HG03565 (cell line): ENCODE measurements at regions not wholly inside any gene's neighbourhood (a gene's known extent, or its start where the extent isn't known, plus 50 kb on each side); places are given as distances from the start of the nearest gene placed in this dataset.
"Not testable (repeated sequence)": the region's sequence is repeated elsewhere in the genome, so short reads cannot be mapped to it uniquely, and the experiment has no call there.

Source experiments
- ATAC-seq: cut with Tn5 transposase; IDR thresholded peaks from one replicate; pipeline ENCODE4 v1.9.1; 2021; ENCODE audit warnings: mild to moderate bottlenecking, moderate library complexity; ENCODE audit not compliant: unreplicated experiment

DNA sequence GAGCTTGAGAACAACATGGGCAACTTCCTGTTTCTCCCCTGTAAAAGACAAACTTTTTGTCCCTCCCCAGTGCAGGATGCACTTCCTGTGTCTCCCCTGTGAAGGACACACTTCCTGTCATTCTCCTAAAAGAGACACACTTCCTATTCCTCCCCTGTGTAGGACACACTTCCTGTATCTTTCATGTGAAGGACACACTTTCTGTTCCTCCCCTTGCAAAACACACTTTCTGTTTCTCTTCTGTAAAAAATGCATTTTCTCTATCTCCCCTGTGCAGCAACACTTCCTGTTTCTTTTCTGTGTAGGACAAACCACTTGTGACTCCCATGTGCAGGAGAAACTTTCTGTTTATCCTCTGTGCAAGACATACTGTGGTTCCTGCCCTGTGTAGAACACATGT lies 488.6 kb upstream of the USP9Y start:
- no peak for ATAC-seq

DNA sequence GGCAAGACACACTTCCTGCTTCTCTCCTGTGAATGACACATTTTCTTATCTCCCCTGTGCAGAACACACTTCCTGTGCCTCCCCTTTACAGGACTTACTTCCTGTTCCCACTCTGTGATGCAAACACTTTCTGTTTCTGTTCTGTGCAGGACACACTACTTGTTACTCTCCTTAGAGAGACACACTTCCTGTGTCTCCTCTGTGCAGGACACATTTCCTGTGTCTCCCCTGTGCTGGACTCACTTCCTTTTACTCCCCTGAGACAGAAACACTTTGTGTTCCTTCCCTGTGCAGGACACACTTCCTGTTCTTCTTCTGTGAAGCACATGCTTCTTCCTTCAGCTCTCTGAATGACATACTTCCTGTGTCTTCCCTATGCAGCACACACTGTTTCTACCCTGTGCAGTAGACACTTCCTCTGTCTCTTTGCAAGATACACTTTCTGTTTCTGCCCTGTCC lies 485.4 kb upstream of the USP9Y start:
- ATAC-seq: no peak

DNA sequence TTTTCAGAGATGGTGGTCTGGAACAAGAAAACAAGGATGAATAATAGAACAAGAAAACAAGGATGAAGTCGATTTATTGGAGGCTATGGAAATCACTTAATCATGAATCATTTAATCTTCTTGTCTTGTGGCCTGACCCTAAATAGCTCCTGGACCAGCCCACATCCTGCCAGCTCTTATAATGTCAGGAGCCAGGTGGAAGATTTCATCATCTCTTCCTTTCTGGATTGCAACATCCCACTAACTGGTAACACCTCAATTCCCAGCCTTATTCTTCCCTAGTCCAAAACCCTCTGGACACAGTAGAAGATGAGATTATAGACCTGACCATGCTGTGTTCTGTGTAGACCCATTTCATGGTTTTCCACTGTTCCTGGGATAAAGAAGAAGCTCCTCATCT lies 470.1 kb upstream of the USP9Y start:
- no peak for ATAC-seq

DNA sequence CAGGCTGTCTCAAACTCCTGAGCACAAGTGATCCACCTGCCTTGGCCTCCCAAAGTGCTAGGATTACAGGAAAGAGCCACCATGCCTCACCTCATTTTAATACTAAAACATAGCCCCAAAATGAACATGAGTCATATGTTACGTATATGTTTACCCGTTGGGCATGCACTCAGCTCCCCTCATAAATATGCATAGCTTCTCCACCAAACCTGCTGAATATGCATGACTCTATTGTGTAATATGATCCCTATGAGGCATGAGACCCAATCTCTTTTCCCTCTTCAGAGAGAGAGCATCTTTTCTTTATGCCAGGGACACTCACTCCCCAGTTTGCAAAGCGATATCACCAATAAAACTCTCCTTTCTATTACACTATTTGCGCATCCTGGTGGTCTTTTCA lies 464.6 kb upstream of the USP9Y start:
- ATAC-seq: no peak

DNA sequence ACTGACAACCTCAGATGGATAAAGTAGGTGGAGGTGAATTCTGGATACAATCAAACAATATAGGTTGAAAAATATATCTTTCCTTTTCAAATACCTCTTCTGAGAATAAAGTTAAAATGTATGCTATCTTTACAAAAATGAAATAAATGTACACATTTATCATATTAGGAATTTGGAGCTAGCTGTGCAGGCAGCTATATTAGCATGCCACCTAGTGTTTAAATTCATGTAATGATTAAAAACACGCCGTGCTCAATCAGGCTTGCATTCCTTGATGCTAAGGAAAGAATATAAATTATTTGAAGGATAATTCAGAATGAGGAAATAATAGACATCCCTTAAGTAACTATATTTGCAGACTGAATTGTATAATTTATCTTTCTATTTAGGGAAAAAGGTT lies 460.7 kb upstream of the USP9Y start:
- not testable (repeated sequence) for ATAC-seq

DNA sequence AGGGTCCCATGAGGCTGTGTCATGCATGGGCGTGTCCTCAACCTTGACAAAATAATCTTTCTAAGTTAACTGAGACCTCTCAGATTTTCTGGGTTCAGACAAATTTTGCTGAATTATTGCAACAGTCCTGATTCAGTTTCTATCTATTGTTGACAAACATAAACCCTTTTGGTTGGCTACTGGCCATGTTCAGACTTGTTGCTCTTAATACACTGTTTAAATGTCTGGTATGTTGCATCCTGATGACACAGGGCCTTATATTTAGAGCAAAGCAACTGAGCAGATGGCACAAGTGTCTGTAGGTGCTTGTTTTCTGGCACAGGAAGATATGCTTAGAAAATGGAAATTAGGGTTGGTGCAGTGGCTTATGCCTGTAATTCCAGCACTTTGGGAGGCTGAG lies 456.9 kb upstream of the USP9Y start:
- ATAC-seq: no peak

DNA sequence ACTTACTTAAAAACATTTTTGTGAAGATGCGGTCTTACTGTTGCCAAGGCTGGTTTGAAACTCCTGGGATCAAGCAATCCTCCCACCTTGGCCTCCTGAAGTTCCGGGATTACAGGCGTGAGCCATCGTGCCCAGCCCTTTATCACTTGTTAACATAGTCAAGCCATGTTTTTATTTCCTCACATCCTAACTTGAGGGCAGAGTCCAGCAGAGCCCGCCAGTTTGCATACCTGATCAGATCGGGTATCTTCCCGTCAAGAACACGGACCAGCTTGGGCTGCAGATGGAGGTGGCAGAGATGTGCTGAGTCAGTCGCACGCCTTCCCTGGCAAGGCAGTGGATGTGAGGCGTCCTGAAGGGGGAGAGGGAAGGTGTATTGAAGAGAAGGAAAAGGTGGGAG lies 447.3 kb upstream of the USP9Y start:
- no peak for ATAC-seq

DNA sequence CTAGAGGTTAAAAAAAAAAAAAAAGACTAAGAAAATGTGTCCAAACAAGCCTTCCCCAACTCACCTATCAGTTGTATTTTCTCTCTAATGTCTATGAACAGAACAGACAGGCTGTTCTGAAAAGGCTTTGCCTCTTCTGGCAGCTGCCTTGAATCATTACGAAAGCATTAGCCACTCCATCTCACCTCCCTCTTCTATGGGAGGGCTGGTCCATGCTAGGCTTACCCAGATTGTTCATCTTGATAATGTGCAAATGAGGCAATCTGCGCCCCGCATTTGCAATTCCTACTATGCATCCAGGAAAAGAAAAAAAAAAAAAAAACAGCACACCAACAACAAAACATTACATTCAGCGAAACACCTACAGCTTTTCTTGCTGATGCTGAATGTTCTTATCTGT lies 429.9 kb upstream of the USP9Y start:
- no peak for ATAC-seq

DNA sequence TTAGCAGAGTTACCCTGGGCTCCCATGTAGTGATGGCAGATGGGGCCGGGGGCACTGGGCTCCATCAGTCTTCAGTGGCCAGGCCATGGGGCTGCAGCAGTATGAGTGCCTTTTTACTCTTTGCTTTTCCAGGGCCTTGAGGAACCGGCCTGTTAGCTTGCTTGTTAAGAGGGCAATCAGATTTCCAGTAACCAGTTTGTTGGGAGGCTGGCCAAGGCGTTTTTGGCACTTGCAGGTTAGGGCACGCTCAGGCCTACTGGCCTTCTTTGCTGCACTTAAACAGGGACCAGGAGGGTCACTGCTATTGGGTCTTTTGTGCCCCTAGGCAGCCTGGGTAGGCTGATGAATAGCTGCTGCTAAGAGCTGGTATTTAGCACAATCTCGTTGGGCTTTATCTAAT lies 415.4 kb upstream of the USP9Y start:
- ATAC-seq: no peak

DNA sequence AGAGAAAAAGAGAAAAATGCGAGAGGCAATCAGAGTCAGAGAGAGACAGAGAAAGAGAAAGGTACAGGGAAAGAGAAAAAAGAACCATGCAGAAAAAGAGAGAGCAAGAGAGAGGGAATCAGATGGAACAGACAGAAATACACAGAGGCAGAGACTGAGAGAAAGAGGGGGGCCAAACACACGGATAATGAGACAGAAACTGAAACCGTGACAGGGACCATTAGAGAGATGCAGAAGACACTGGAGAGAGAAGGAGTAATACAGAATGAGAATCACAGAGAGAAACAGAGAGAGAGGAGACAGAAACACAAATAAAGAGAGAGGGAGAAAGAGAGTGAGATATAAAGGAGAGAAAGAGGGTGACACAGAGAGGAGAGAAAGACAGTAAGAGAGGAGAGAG lies 412.1 kb upstream of the USP9Y start:
- ATAC-seq: no peak

DNA sequence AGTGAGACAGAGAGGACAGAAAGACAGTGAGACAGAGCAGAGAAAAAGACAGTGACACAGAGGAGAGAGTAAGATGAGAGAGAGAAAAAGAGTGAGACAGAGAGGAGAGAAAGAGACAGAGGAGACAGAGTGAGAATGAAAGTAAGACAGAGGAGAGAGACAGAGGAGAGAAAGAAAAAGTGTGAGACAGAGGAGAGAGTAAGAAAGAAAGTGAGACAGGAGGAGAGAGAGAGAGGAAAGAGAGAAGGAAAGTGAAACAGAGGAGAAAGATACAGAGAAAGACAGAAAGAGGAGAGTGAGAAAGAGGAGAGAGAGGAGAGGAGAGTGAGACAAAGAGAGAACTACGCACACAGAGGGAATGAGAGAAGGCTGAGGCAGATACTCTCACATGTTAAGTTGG lies 411.6 kb upstream of the USP9Y start:
- ATAC-seq: no peak

DNA sequence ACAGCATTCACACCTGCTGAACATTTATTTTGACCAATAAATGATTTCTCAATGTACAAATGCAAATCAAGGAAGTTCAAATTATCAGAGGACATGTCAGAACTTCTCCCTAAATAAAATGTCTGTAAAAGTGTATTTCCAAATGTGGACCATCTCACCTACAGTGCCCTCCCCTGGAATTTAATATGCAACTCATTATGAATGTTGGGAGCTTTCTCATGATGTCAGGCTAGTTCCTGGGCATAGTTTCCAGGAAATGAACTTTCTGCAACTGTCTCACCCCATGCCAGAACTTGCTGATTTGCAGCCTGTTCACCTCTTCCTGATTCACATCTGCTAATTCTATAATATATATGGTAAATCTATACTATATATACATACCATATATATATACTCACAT lies 408.5 kb upstream of the USP9Y start:
- ATAC-seq: no peak

DNA sequence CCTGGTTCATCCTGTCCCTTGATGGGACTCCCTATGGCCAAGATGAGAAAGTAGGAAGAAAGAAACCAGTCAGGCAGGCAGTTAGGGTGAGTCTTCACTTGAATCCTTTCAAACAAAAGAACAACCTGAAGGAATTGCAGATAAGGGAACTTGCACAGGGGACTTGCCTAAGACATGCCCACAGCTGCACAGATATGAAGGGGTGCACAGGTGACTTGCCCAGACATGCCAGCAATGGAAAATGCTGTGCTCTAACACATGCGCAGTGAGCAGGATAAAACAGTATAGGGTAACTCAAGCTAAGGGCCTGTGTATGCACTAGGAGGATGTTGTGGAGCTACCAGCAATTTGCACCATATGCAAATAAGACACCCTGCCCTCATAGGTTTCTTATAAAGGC lies 404.6 kb upstream of the USP9Y start:
- ATAC-seq: no peak

DNA sequence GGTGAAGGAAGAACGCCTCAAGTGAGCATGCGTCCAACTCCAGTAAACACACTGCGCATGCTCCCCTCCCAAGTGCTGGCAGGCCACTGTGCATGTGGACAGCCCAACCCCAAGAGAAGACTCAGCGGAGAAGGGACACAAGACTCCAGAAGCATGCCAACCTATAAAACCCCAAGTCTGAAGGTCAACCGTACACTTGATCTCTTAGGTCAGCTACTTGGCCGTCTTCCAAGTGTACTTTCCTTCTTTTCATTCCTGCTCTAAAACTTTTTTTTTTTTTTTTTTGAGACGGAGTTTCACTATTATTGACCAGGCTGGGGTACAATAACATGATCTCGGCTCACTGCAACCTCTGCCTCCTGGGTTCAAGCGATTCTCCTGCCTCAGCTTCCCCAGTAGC lies 401.2 kb upstream of the USP9Y start:
- ATAC-seq: not testable (repeated sequence)

DNA sequence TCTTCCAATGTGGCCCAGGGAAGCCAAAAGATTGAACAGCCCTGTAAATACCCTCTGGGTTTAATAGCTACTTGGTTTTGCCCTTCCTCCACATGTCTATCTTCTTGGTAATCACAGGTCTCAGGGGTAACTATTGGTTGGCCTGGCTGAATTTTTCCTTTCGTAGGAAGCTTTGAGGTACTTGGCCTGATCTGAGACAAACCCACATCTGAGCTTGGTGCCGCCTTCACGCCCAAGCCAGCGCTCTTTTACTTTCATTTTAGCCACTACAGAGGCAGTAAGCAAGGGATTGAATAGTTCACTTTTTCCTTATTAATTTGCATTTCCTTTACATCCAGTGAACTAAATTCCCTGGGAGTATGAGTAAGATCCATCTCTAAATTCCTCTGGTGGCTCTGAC lies 397.6 kb upstream of the USP9Y start:
- no peak for ATAC-seq

DNA sequence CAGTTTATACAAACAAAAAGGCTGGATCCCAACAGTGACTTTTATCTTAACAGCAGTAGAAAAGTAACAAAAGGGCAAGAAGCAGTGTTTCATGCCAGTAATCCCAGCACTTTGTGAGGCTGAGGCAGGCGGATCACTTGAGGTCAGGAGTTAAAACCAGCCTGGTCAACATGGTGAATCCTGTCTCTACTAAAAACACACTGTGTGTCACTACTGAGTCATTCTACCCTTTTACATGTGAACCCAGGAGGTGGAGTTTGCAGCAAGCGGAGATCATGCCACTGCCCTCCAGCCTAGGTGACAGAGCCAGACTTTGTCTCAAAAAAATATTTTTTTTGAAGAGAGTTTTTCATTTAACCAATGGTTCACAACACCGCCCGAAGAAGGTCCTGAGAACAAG lies 395.6 kb upstream of the USP9Y start:
- no peak for ATAC-seq

DNA sequence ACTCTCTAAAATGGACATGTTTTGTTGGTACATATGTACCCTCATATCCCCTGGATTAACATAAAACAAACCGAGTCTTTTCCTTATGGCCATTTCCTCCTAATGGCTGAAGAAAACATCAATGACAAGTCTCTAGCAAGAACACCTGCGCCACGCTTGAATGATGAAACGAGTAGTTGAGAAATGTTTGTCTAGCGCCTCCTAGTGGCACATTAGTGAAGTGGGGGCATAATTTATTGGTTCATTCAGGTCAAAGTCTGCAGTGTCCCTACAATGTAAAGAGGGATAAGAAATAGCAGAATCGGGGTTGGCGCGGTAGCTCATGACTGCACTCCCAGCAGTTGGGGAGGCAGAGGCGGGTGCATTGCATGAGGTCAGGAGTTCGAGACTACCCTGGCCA lies 391.8 kb upstream of the USP9Y start:
- peak; percentile 41 for ATAC-seq

DNA sequence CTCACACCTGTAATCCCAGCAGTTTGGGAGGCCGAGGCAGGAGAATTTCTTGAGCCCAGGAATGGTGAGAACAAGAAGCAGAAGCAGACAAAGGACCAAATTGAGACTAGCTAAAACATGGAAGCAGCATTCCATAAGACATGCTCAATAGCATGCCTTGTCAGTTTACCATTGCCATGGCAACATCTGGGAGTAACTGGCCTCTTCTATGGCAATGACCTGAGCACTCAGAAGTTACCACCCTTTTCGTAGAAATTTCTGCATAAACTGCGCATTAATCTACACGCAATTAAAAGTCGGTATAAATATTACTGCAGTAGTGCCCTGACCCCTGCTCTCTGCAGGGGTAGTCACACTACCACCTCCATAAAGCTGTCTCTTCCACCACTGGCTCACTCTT lies 390.2 kb upstream of the USP9Y start:
- ATAC-seq: no peak

DNA sequence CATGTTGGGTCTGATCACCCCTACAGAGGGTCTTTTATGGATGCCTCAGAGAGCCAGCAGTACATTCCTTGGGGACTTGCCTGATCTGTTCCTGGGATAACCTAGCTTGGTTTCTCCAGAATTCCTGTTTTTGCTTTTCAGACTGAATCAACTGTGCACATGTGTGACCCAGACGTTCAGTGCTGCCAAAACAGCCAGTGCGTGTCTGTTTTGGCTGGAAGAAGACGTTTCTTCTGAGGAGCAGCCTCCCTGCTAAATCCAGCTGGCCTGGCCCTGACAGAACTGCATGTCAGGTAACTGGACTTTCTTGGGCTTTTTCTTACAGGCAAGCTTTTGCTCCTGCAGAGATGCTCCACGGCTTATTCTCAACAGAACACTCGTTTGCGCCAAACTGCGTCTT lies 373.3 kb upstream of the USP9Y start:
- ATAC-seq: no peak

DNA sequence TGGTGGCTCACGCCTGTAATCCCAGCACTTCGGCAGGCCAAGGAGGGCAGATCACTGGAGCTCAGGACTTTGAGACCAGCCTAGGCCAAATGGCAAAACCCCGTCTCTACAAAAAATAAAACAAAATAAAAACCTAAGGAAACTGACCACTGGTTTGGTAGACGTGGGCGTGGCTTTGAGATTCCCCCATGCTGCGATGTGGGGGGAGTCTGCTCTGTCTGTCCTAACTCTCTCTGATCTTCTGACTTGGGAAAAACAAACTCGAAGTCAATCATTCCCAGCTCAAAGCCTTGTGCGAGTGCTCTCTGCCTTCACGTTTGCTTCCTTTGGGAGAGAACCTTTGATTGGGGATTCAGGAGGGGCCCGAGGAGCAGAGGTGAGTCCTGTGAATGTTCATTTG lies 369.1 kb upstream of the USP9Y start:
- not testable (repeated sequence) for ATAC-seq

DNA sequence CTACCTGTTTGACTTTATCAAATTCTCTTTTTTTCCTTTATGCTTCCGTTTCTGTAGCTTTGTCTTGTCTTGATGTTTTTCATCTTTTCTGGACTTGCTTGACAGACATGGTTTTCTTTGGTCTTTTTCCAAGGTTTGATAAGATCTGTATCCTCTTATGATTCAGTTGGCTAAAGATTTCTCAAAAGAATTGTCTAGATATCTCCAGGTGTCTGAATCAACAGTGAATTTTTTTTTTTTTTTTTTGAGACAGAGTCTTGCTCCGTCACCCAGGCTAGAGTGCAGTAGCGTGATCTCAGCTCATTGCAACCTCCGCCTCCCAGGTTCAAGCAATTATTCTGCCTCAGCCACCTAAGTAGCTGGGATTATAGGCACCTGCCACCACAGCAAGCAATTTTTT lies 357.8 kb upstream of the USP9Y start:
- ATAC-seq: no peak

DNA sequence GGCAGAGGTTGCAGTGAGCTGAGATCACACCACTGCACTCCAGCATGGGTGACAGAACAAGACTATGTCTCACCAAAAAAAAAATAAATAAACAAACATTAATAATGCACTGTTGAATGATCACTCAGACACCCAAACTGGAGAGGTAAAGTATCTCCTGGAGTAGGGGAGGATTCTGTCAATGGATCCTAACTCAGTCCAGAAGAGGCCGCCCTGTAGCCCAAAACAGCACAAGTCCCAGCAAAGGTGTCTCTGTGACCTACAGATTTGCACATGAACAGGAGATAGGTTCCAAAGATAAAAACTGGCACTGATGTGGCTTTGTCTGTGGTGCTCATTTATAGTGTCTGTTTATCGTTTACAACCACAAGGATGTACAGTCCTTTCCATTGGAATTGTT lies 352.9 kb upstream of the USP9Y start:
- ATAC-seq: no peak

DNA sequence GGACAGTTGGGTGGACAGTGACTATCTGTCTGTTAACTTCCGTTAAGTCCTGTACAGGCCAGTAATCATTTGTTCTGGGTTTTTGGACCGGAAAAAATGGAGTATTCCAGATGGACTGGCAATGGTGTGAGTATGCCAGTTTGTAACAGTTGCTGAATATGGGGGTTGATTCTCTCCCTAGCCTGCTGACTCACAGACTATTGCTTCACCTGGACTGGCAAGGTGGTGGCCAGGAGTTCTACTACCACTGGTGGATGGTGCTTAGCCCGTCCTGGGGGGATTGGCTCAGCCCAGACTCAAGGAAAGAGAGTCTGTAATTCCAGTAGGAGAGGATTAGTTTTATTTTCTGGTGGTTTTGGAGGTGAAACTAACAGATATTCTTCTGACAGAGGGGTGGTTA lies 343.8 kb upstream of the USP9Y start:
- ATAC-seq: no peak

DNA sequence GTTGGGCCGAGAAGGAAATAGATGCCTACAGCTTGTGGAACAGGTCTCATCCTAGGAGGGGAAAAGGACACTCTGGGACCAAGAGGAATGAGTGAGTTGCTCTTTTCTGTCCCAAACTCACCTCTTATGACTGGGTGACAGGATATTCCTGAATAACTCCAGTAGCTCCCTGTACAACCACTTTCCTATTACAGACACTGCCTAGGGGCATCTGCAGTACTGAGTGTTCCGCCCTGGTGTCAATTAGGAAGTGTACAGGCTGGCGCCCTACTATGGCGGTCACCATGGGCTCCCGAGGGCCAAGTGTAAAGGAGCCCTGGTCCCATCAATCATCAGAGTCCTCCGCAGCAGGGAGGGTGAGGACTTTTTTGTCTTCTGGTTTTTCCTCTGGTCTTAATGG lies 343.4 kb upstream of the USP9Y start:
- ATAC-seq: no peak
